GM23248 (cell line): ENCODE measurements at regions not wholly inside any gene's neighbourhood (a gene's known extent, or its start where the extent isn't known, plus 50 kb on each side); places are given as distances from the start of the nearest gene placed in this dataset.
"Not testable (repeated sequence)": the region's sequence is repeated elsewhere in the genome, so short reads cannot be mapped to it uniquely, and the experiment has no call there.

Experiments used
- EZH2 ChIP-seq: fragments of 200-600 bp; sonication (generic); IDR thresholded peaks from 2 replicates; pipeline ENCODE4 v1.6.1; 2018; ENCODE audit warnings: antibody characterized with exemption, mild to moderate bottlenecking; ENCODE audit not compliant: insufficient read depth, poor library complexity, severe bottlenecking
- EZH2phosphoT487 ChIP-seq: fragments of 200-600 bp; sonication (generic); IDR thresholded peaks from 2 replicates; pipeline ENCODE4 v1.6.1; 2018; ENCODE audit warnings: antibody characterized with exemption, moderate library complexity, mild to moderate bottlenecking, low read depth; ENCODE audit not compliant: insufficient read depth

DNA sequence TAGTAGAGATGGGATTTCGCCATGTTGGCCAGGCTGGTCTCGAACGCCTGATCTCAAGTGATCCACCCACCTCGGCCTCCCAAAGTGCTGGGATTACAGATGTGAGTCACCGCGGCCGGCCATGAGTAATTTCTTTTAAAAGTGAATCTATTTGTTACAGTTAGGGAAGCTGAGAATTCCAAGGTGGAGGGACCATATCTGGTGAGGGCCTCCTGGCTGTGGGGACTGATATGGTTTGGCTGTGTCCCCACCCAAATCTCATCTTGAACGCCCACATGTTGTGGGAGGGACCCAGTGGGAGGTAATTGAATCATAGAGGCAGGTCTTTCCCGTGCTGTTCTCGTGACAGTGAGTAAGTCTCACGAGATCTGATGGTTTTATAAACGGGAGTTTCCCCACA is 148.8 kb upstream of the FOXK1 start:
- TF ChIP-seq EZH2, EZH2phosphoT487: not testable (repeated sequence)
